Peyer's patch (tissue), 4 donors: ENCODE measurements at regions not wholly inside any gene's neighbourhood (a gene's known extent, or its start where the extent isn't known, plus 50 kb on each side); places are given as distances from the start of the nearest gene placed in this dataset.

Source experiments
- POLR2A ChIP-seq, 2 donors: fragments of 450-650 bp; IDR thresholded peaks; one replicate each; pipeline ENCODE4 v1.5.1; 2017; ENCODE audit warnings: antibody characterized with exemption in 2 of 2, mild to moderate bottlenecking in 2 of 2, moderate library complexity in 2 of 2
- TF ChIP-seq, protein P1 (sequence below), 6 experiments: fragments of 450-650 bp in 4 of 6; fragments of 200-600 bp in 2 of 6; sonication (generic) in 1 of 6; IDR thresholded peaks; one replicate each; pipeline ENCODE4 v1.5.1; 2017 to 2019; ENCODE audit warnings: antibody characterized with exemption in 6 of 6, mild to moderate bottlenecking in 3 of 6, moderate library complexity in 1 of 6

DNA sequence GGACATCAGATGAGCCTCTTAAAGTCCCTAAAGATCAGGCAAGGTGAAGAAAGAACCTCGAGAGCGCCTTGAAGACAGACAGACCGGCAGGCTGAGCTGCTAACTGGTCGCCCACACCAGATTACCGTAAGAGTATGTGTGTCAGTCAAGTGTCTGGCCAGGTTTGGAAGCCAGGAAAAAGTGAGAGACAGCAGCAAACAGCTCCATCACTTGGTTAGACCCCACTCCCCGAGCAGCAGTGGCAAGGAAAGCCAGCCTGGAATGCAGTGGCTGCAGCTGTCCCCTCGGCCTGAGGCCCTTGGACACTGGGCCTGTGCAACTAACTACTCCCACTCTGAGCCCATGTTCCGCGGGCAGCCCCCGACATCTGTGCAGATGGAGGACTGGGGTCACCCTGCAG, 214.1 kb downstream of the DIRAS2 start:
- TF ChIP-seq, protein P1, sequence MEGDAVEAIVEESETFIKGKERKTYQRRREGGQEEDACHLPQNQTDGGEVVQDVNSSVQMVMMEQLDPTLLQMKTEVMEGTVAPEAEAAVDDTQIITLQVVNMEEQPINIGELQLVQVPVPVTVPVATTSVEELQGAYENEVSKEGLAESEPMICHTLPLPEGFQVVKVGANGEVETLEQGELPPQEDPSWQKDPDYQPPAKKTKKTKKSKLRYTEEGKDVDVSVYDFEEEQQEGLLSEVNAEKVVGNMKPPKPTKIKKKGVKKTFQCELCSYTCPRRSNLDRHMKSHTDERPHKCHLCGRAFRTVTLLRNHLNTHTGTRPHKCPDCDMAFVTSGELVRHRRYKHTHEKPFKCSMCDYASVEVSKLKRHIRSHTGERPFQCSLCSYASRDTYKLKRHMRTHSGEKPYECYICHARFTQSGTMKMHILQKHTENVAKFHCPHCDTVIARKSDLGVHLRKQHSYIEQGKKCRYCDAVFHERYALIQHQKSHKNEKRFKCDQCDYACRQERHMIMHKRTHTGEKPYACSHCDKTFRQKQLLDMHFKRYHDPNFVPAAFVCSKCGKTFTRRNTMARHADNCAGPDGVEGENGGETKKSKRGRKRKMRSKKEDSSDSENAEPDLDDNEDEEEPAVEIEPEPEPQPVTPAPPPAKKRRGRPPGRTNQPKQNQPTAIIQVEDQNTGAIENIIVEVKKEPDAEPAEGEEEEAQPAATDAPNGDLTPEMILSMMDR (IDR thresholded peaks at IDR 0.05) = no peak
- TF ChIP-seq POLR2A (IDR thresholded peaks at IDR 0.05) = no peak
